GM19452 (cell line): ENCODE measurements at regions not wholly inside any gene's neighbourhood (a gene's known extent, or its start where the extent isn't known, plus 50 kb on each side); places are given as distances from the start of the nearest gene placed in this dataset.
"Not testable (repeated sequence)": the region's sequence is repeated elsewhere in the genome, so short reads cannot be mapped to it uniquely, and the experiment has no call there.

ENCODE experiments used
- ATAC-seq: cut with Tn5 transposase; IDR thresholded peaks from one replicate; pipeline ENCODE4 v1.9.1; 2021; ENCODE audit not compliant: unreplicated experiment

GRCh38 chr1:222012816-222013215 is 270.9 kb upstream of the DUSP10 start:
- ATAC-seq: no peak

GRCh38 chr1:222010306-222010705 is 268.4 kb upstream of the DUSP10 start:
- no peak for ATAC-seq

- ATAC-seq: no peak
Observed at GRCh38 chr1:222009105-222009730, 267.3 kb upstream of the DUSP10 start.

- ATAC-seq: no peak
Observed at GRCh38 chr1:222006715-222007114, 264.8 kb upstream of the DUSP10 start.

- no peak for ATAC-seq
Observed at GRCh38 chr1:222004784-222005183, 262.9 kb upstream of the DUSP10 start.

- ATAC-seq: no peak
Observed at GRCh38 chr1:222004034-222004433, 262.1 kb upstream of the DUSP10 start.

GRCh38 chr1:222002503-222002902 is 260.6 kb upstream of the DUSP10 start:
- ATAC-seq: no peak

GRCh38 chr1:222000131-222000530 is 258.2 kb upstream of the DUSP10 start:
- ATAC-seq: no peak

GRCh38 chr1:221998781-221999180 is 256.9 kb upstream of the DUSP10 start:
- no peak for ATAC-seq

GRCh38 chr1:221998186-221998612 is 256.3 kb upstream of the DUSP10 start:
- no peak for ATAC-seq

- ATAC-seq: not testable (repeated sequence)
Observed at GRCh38 chr1:221997012-221997411, 255.1 kb upstream of the DUSP10 start.

- ATAC-seq: no peak
Observed at GRCh38 chr1:221994939-221995338, 253.1 kb upstream of the DUSP10 start.

GRCh38 chr1:221994274-221994698 is 252.4 kb upstream of the DUSP10 start:
- ATAC-seq: peak; percentile 62

- ATAC-seq: no peak
Observed at GRCh38 chr1:221993444-221993948, 251.6 kb upstream of the DUSP10 start.

GRCh38 chr1:221992427-221992826 is 250.5 kb upstream of the DUSP10 start:
- ATAC-seq: peak; percentile 50

GRCh38 chr1:221991221-221991620 is 249.3 kb upstream of the DUSP10 start:
- no peak for ATAC-seq

- ATAC-seq: no peak
Observed at GRCh38 chr1:221989741-221990140, 247.9 kb upstream of the DUSP10 start.

GRCh38 chr1:221988829-221989228 is 246.9 kb upstream of the DUSP10 start:
- no peak for ATAC-seq

- ATAC-seq: no peak
Observed at GRCh38 chr1:221987860-221988520, 246.1 kb upstream of the DUSP10 start.

- ATAC-seq: no peak
Observed at GRCh38 chr1:221983444-221983843, 241.6 kb upstream of the DUSP10 start.

- ATAC-seq: no peak
Observed at GRCh38 chr1:221981461-221981860, 239.6 kb upstream of the DUSP10 start.

GRCh38 chr1:221979444-221980032 is 237.6 kb upstream of the DUSP10 start:
- ATAC-seq: no peak
